DND-41 (cell line): ENCODE measurements at regions not wholly inside any gene's neighbourhood (a gene's known extent, or its start where the extent isn't known, plus 50 kb on each side); places are given as distances from the start of the nearest gene placed in this dataset.

ENCODE experiments used
- ATAC-seq: fragments of 200-7000 bp; cut with Tn5 transposase; 3 replicates; pipeline ENCODE4 v1.9.1; 2021; ENCODE audit warnings: low read depth; ENCODE audit not compliant: insufficient read depth
- DNase-seq: peaks from one replicate; pipeline ENCODE4 v3.0.0-alpha.2; 2020
- H2AFZ ChIP-seq: 2 replicates; pipeline ENCODE4 v1.6.0; 2012; ENCODE audit warnings: low read depth, low read length
- H3K27ac ChIP-seq: 2 replicates; pipeline ENCODE4 v1.5.1; 2012; ENCODE audit warnings: low read length, inconsistent platforms
- H3K27me3 ChIP-seq: fragments of 200-600 bp; sonication (generic); 2 replicates; pipeline ENCODE4 v1.6.0; 2012; ENCODE audit warnings: low read length, mild to moderate bottlenecking, inconsistent platforms; ENCODE audit not compliant: insufficient read depth, poor library complexity
- H3K36me3 ChIP-seq: 2 replicates; pipeline ENCODE4 v1.5.1; 2012; ENCODE audit warnings: low read length, inconsistent platforms; ENCODE audit not compliant: insufficient read depth
- H3K4me1 ChIP-seq: 2 replicates; pipeline ENCODE4 v1.5.1; 2012; ENCODE audit warnings: mild to moderate bottlenecking, low read length; ENCODE audit not compliant: insufficient read depth
- H3K4me2 ChIP-seq: 2 replicates; pipeline ENCODE4 v1.6.0; 2012; ENCODE audit warnings: mild to moderate bottlenecking, moderate library complexity, low read length, inconsistent platforms; ENCODE audit not compliant: insufficient read depth
- H3K4me3 ChIP-seq, 2 experiments: fragments of 200-600 bp in 1 of 2; shearing (Covaris generic) in 1 of 2; 2 replicates each; pipeline ENCODE4 v1.5.1; 2012 to 2016; ENCODE audit warnings: inconsistent platforms in 2 of 2, low read length in 2 of 2, mild to moderate bottlenecking in 2 of 2, low read depth in 1 of 2, moderate library complexity in 1 of 2
- H3K79me2 ChIP-seq: 2 replicates; pipeline ENCODE4 v1.6.0; 2012; ENCODE audit warnings: low read length, inconsistent platforms; ENCODE audit not compliant: insufficient read depth
- H3K9ac ChIP-seq: 2 replicates; pipeline ENCODE4 v1.6.0; 2012; ENCODE audit warnings: low read depth, mild to moderate bottlenecking, inconsistent platforms, low read length, moderate library complexity
- H3K9me3 ChIP-seq: 2 replicates; pipeline ENCODE4 v1.5.1; 2012; ENCODE audit warnings: low read length, moderate library complexity, mild to moderate bottlenecking, inconsistent platforms; ENCODE audit not compliant: insufficient read depth, severe bottlenecking
- H4K20me1 ChIP-seq: 2 replicates; pipeline ENCODE4 v1.6.0; 2012; ENCODE audit warnings: low read length; ENCODE audit not compliant: insufficient read depth
- EZH2 ChIP-seq: IDR thresholded peaks from 3 replicates; pipeline ENCODE4 v1.6.1; 2012; ENCODE audit warnings: borderline replicate concordance, low read depth, mild to moderate bottlenecking, moderate library complexity, low read length, inconsistent platforms; ENCODE audit not compliant: severe bottlenecking
- TF ChIP-seq, protein P1 (sequence below): IDR thresholded peaks from 2 replicates; pipeline ENCODE4 v1.5.1; 2012; ENCODE audit warnings: borderline replicate concordance, low read length, moderate library complexity, mild to moderate bottlenecking; ENCODE audit not compliant: poor library complexity, severe bottlenecking; ENCODE audit errors: extremely low read depth

DNA sequence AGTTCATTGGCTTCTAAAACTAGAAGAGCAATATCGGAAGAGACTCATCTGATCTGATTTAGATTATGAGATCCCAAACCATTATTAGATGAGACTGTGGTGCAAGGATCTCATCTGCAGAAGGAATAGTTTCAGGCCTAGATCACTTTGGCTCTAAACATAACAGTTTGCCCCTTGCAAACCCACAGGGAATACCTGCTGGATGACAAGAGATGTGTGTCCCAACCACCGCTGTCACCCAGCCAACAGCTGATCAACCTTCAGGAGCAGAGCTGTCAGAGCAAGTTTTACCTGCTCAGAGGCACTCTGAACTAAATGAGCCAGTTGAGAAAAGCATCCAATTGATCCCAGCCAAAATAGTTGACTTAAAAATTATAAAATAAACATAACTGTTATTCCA lies 64.0 kb upstream of the ST3GAL6 start:
- Histone ChIP-seq H4K20me1 (no peaks in the 10 kb centered on the region), H3K4me1 (no peaks in the 10 kb centered on the region), H3K27ac (no peak overlapping the region), H3K9me3 (no peaks in the 10 kb centered on the region), H3K79me2 (no peaks in the 10 kb centered on the region), H3K9ac (no peak overlapping the region), H3K4me3 (no peak overlapping the region), H2AFZ (no peak overlapping the region), H3K27me3 (no peaks in the 10 kb centered on the region), H3K36me3 (no peaks in the 10 kb centered on the region), H3K4me2 (no peak overlapping the region)
- TF ChIP-seq, protein P1, sequence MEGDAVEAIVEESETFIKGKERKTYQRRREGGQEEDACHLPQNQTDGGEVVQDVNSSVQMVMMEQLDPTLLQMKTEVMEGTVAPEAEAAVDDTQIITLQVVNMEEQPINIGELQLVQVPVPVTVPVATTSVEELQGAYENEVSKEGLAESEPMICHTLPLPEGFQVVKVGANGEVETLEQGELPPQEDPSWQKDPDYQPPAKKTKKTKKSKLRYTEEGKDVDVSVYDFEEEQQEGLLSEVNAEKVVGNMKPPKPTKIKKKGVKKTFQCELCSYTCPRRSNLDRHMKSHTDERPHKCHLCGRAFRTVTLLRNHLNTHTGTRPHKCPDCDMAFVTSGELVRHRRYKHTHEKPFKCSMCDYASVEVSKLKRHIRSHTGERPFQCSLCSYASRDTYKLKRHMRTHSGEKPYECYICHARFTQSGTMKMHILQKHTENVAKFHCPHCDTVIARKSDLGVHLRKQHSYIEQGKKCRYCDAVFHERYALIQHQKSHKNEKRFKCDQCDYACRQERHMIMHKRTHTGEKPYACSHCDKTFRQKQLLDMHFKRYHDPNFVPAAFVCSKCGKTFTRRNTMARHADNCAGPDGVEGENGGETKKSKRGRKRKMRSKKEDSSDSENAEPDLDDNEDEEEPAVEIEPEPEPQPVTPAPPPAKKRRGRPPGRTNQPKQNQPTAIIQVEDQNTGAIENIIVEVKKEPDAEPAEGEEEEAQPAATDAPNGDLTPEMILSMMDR = no peak
- TF ChIP-seq EZH2 = no peak
- DNase-seq = no peak
- no peak for ATAC-seq

DNA sequence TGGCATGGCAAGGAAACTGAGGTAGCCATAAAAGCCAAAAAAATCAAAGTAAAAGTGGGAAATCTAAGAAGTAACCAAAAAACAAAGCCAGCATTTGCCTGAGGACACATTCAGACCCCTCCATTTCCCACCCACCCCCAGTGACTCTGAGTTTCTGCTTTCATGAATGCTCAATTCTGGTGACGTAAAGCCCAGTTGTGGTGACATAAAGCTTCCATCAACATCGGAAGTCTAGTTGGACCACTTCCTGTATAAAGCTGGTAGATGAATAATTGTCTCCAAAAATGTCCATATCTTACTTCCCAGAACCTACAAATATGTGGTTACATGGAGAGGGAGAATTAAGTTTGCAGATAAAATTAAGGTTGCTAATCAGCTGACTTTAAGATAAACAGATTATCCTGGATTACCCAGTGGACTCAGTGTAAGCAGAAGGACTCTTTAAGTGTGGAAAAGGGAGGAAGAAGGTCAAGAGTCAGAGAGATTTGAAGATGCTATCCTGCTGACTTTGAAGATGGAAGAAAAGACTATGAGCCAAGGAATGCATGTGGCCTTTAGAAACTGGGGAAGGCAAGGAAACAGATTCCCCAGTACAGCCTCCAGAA lies 62.0 kb upstream of the ST3GAL6 start:
- no peak for DNase-seq
- H2AFZ ChIP-seq = no peak overlapping the region
- no peaks in the 10 kb centered on the region for H3K36me3 ChIP-seq
- H3K27me3 ChIP-seq = no peaks in the 10 kb centered on the region
- H3K9me3 ChIP-seq = no peaks in the 10 kb centered on the region
- no peak overlapping the region for H3K27ac ChIP-seq
- H3K79me2 ChIP-seq = no peaks in the 10 kb centered on the region
- no peak for TF ChIP-seq EZH2
- TF ChIP-seq, protein P1 = no peak
- H3K9ac ChIP-seq = no peak overlapping the region
- ATAC-seq = no peak
- H4K20me1 ChIP-seq = no peaks in the 10 kb centered on the region
- no peak overlapping the region for H3K4me2 ChIP-seq
- H3K4me1 ChIP-seq = no peaks in the 10 kb centered on the region
- no peak overlapping the region for H3K4me3 ChIP-seq

DNA sequence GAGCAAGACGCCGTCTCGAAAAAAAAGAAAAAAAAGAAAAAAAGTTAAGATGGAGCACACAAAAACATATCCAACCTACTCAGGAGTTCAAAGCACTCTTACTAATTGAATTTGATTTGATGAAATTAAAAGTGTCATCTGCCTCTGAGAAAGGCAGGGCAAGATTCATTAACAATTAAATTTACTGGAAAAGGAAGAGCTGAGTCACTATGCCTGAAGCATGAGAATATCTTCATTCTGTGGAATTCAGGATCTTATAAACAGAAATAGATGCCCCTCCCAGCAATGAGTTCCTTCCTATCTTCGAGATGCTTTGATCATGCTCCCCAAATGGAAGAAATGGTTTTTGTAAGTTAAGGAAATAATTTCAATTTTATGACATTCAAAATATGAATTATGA lies 61.0 kb upstream of the ST3GAL6 start:
- no peak for ATAC-seq
- no peaks in the 10 kb centered on the region for H4K20me1 ChIP-seq

More for the DNA sequence above, 61.0 kb upstream of the ST3GAL6 start:
- H3K9ac ChIP-seq = no peak overlapping the region
- no peak overlapping the region for H3K27ac ChIP-seq
- no peak overlapping the region; the same call in 1 of the 2 replicates for H2AFZ ChIP-seq
- H3K79me2 ChIP-seq = no peaks in the 10 kb centered on the region
- no peaks in the 10 kb centered on the region for H3K36me3 ChIP-seq
- H3K4me1 ChIP-seq = no peaks in the 10 kb centered on the region
- no peak for DNase-seq
- H3K4me3 ChIP-seq = no peak overlapping the region
- H3K27me3 ChIP-seq = no peaks in the 10 kb centered on the region
- TF ChIP-seq, protein P1 = no peak
- TF ChIP-seq EZH2 = no peak
- no peaks in the 10 kb centered on the region for H3K9me3 ChIP-seq
- H3K4me2 ChIP-seq = no peak overlapping the region
